Muscle layer of duodenum (tissue), 2 donors: ENCODE measurements at regions not wholly inside any gene's neighbourhood (a gene's known extent, or its start where the extent isn't known, plus 50 kb on each side); places are given as distances from the start of the nearest gene placed in this dataset.
"Not testable (repeated sequence)": the region's sequence is repeated elsewhere in the genome, so short reads cannot be mapped to it uniquely, and the experiment has no call there.

Source experiments
- H3K27ac ChIP-seq: one replicate; pipeline ENCODE4 v1.7.0; 2013; ENCODE audit warnings: mild to moderate bottlenecking, low read length
- H3K27me3 ChIP-seq: one replicate; pipeline ENCODE4 v1.7.0; 2013; ENCODE audit warnings: low read depth, mild to moderate bottlenecking, control low read depth, low read length
- H3K36me3 ChIP-seq, 2 donors: one replicate each; pipeline ENCODE4 v1.7.0; 2013; ENCODE audit warnings: low read length in 2 of 2, control low read depth in 1 of 2, mild to moderate bottlenecking in 1 of 2; ENCODE audit not compliant: insufficient read depth in 2 of 2, control insufficient read depth in 1 of 2
- H3K4me1 ChIP-seq, 2 donors: one replicate each; pipeline ENCODE4 v1.7.0; 2013; ENCODE audit warnings: low read length in 2 of 2, mild to moderate bottlenecking in 2 of 2, control low read depth in 1 of 2, moderate library complexity in 1 of 2; ENCODE audit not compliant: insufficient read depth in 2 of 2, control insufficient read depth in 1 of 2
- H3K4me3 ChIP-seq, 2 donors: one replicate each; pipeline ENCODE4 v1.7.0; 2013; ENCODE audit warnings: low read length in 2 of 2, low read depth in 1 of 2, mild to moderate bottlenecking in 1 of 2
- H3K9me3 ChIP-seq, 2 donors: one replicate each; pipeline ENCODE4 v1.7.0; 2013; ENCODE audit warnings: low read length in 2 of 2, control low read depth in 1 of 2, mild to moderate bottlenecking in 1 of 2; ENCODE audit not compliant: control insufficient read depth in 1 of 2
- donor health status: healthy.

GRCh38 chr5:136586196-136586595 is 220.9 kb upstream of the TRPC7 start:
- Histone ChIP-seq H3K4me1 (no peaks in the 10 kb centered on the region), H3K27ac (no peak overlapping the region), H3K4me3 (no peak overlapping the region), H3K9me3 (no peaks in the 10 kb centered on the region), H3K27me3 (no peaks in the 10 kb centered on the region), H3K36me3 (no peaks in the 10 kb centered on the region)

DNA sequence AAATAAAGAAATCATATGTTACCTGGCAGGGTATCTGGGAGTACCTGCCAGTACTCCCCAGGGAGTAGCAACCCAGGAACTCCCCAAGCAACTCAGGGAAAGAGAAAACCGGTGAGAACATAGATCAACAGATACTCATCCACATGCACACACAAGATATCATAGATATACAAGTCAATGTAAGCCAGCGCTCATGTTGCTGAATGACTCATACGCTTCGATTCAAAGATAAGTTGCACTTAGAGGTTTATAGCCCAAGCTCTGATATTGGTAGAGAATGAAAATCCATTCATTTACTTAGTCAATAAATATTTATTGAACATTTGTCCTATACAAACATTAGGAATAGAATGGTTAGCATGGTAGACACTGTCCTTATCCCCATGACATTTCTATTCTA is 219.1 kb upstream of the TRPC7 start:
- H3K9me3 ChIP-seq = no peaks in the 10 kb centered on the region
- no peaks in the 10 kb centered on the region for H3K36me3 ChIP-seq
- no peaks in the 10 kb centered on the region for H3K27me3 ChIP-seq
- no peak overlapping the region for H3K27ac ChIP-seq
- no peaks in the 10 kb centered on the region for H3K4me1 ChIP-seq
- H3K4me3 ChIP-seq = no peak overlapping the region

DNA sequence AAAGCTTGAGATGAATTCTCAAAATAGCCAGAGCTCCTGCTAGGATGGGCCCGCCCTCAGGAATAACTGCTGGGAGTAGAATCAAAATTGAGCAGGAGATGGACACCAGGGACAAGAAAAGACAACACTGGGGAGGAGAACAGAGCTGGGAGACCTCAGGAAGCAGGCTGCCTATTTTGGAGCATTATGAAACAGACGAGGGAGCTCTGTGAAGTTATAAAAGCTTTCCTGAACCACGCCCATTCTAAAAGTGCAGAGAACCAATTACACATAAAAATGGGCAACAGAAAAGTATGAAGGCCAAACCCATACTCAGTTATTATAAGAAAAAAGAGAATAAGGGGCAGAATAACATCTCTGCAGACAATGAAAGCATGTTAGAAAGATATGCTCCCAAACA is 213.9 kb upstream of the TRPC7 start:
- H3K27me3 ChIP-seq = no peaks in the 10 kb centered on the region

DNA sequence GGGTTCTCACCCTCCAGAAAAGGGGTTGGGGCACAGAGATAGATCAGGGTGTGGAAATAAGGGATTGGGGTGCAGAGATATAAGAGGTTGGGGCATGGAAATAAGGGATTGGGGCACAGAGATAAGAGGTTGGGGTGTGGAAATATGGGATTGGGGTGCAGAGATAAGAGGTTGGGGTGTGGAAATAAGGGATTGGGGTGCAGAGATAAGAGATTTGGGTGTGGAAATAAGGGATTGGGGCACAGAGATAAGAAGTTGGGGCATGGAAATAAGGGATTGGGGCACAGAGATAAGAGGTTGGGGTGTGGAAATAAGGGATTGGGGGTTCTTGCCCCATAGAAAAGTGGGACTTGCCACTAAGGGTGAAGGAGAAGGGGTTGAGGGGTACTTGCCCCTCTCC is 204.5 kb upstream of the TRPC7 start:
- not testable (repeated sequence) for H3K4me1 ChIP-seq

More for the DNA sequence above, 213.9 kb upstream of the TRPC7 start:
- no peak overlapping the region for H3K27ac ChIP-seq
- no peak overlapping the region for H3K4me3 ChIP-seq
- no peaks in the 10 kb centered on the region for H3K36me3 ChIP-seq
- no peaks in the 10 kb centered on the region for H3K4me1 ChIP-seq
- no peaks in the 10 kb centered on the region for H3K9me3 ChIP-seq

DNA sequence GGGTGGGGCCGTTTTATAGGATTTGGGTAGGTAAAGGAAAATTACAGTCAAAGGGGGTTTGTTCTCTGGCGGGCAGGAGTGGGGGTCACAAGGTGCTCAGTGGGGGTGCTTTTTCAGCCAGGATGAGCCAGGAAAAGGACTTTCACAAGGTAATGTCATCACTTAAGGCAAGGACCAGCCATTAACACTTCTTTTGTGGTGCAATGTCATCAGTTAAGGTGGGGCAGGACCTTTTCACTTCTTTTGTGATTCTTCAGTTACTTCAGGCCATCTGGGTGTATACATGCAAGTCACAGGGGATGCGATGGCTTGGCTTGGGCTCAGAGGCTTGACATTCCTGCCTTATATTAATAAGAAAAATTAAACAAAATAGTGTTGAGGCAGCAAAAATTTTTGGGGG is 200.1 kb upstream of the TRPC7 start:
- H3K27ac ChIP-seq, H3K4me1 ChIP-seq, H3K4me3 ChIP-seq, H3K9me3 ChIP-seq, H3K27me3 ChIP-seq, H3K36me3 ChIP-seq: not testable (repeated sequence)

More for the DNA sequence above, 204.5 kb upstream of the TRPC7 start:
- not testable (repeated sequence) for H3K27me3 ChIP-seq, H3K9me3 ChIP-seq, H3K36me3 ChIP-seq, H3K4me3 ChIP-seq, H3K27ac ChIP-seq

- H3K36me3 ChIP-seq, H3K4me1 ChIP-seq, H3K27me3 ChIP-seq, H3K9me3 ChIP-seq, H3K27ac ChIP-seq, H3K4me3 ChIP-seq: not testable (repeated sequence)
Observed at GRCh38 chr5:136565050-136565449, 199.7 kb upstream of the TRPC7 start.

DNA sequence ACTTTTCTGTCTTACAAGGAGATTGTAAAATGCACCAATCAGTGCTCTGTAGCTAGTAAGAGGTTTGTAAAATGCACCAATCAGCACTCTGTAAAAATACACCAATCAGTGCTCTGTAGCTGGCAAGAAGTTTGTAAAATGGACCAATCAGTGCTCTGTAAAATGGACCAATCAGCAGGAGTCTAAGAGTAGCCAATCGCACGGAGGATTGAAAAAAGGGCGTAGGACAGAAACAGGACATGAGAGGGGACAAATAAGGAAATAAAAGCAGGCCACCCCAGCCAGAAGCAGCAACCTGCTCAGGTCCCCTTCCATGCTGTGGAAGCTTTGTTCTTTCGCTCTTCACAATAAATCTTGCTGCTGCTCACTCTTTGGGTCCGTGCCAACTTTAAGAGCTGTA is 199.1 kb upstream of the TRPC7 start:
- H3K36me3 ChIP-seq, H3K4me1 ChIP-seq, H3K27me3 ChIP-seq, H3K9me3 ChIP-seq, H3K4me3 ChIP-seq, H3K27ac ChIP-seq: not testable (repeated sequence)

GRCh38 chr5:136563489-136563888 is 198.1 kb upstream of the TRPC7 start:
- H3K27me3 ChIP-seq = no peaks in the 10 kb centered on the region
- H3K36me3 ChIP-seq = no peaks in the 10 kb centered on the region
- H3K9me3 ChIP-seq = no peaks in the 10 kb centered on the region
- no peaks in the 10 kb centered on the region for H3K4me1 ChIP-seq
- H3K4me3 ChIP-seq = no peak overlapping the region
- H3K27ac ChIP-seq = no peak overlapping the region

- peaks cover 0 to 5% of the 10 kb centered on the region in 2 donors for H3K9me3 ChIP-seq
- no peaks in the 10 kb centered on the region for H3K27me3 ChIP-seq
- no peaks in the 10 kb centered on the region for H3K4me1 ChIP-seq
- H3K27ac ChIP-seq = no peak overlapping the region
- no peak overlapping the region for H3K4me3 ChIP-seq
- no peaks in the 10 kb centered on the region for H3K36me3 ChIP-seq
Observed at GRCh38 chr5:136560126-136560525, 194.8 kb upstream of the TRPC7 start.

- H3K4me3 ChIP-seq = no peak overlapping the region
- H3K9me3 ChIP-seq = peaks cover 0 to 6% of the 10 kb centered on the region in 2 donors
- no peaks in the 10 kb centered on the region for H3K36me3 ChIP-seq
- H3K4me1 ChIP-seq = no peaks in the 10 kb centered on the region
- no peaks in the 10 kb centered on the region for H3K27me3 ChIP-seq
- no peak overlapping the region for H3K27ac ChIP-seq
Observed at GRCh38 chr5:136559651-136560050, 194.3 kb upstream of the TRPC7 start.

- H3K36me3 ChIP-seq, H3K4me1 ChIP-seq, H3K4me3 ChIP-seq, H3K9me3 ChIP-seq, H3K27me3 ChIP-seq, H3K27ac ChIP-seq: not testable (repeated sequence)
Observed at GRCh38 chr5:136547096-136547495, 181.8 kb upstream of the TRPC7 start.

DNA sequence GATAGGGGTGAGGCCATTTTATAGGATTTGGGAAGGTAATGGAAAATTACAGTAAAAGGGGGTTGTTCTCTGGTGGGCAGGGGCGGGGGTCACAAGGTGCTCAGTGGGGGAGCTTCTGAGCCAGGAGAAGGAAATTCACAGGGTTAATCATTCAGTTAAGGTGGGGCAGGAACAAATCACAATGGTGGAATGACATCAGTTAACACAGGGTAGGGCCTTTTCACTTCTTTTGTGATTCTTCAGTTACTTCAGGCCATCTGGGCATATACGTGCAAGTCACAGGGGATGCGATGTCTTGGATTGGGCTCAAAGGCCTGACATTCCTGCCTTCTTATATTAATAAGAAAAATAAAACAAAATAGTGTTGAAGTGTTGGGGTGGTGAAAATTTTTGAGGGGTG is 181.1 kb upstream of the TRPC7 start:
- not testable (repeated sequence) for H3K27me3 ChIP-seq, H3K4me1 ChIP-seq, H3K4me3 ChIP-seq, H3K36me3 ChIP-seq, H3K9me3 ChIP-seq, H3K27ac ChIP-seq
